ENCODE measurements at regions not wholly inside any gene's neighbourhood (a gene's known extent, or its start where the extent isn't known, plus 50 kb on each side); places are given as distances from the start of the nearest gene placed in this dataset.

DNA sequence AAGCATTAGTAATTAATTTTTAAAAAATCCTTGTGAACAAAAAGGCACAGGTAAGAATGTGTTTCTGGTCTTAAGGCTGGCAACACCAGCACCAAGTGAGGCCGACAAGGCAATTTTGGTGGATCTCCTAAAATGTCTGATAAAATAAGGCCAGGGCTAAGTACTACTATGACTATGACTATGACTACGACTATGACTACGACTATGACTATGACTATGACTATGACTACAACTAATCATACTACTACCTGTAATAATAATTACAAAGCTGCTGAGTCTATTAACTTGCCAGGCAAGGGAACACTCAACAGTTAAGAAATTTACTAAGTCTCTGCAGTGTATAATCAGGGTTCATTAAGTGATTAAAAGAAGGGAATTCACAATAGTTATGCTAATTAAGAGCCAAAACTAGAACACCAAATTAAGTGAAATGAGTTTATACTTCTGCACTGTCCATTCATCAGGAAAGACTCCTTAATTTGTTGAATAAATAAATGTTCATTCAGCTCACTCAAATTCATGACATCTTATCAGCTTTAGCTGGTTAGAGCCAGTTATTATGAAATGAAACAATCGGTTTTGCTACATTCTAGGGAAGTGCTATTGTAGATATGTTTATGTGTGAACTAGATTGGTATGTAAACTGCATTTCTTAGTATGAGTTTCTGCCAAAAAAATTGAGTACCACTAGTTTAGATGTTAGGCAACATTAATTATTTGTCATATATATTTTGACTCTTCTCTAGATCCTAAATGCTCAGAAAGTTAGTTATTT lies 1626.2 kb upstream of the PCDH20 start:
- TF ChIP-seq EGR1 (IDR thresholded peaks at IDR 0.05) (no peak), ZBTB7A (IDR thresholded peaks at IDR 0.05; ENCODE audit: low read depth) (no peak), TCF12 (IDR thresholded peaks at IDR 0.05; ENCODE audit: low read depth) (no peak), NFIC (IDR thresholded peaks at IDR 0.05) (no peak), CREB1 (IDR thresholded peaks at IDR 0.05; ENCODE audit: low read depth) (no peak), TAF1 (IDR thresholded peaks at IDR 0.05; ENCODE audit: low read depth) (no peak), YY1 (IDR thresholded peaks at IDR 0.05; ENCODE audit: low read depth) (no peak), RAD21 (IDR thresholded peaks at IDR 0.05; ENCODE audit: low read depth) (no peak), CEBPB (IDR thresholded peaks at IDR 0.05) (no peak), FOXM1 (IDR thresholded peaks at IDR 0.05; ENCODE audit: borderline replicate concordance, low read depth) (no peak)
- TF ChIP-seq, protein P1, sequence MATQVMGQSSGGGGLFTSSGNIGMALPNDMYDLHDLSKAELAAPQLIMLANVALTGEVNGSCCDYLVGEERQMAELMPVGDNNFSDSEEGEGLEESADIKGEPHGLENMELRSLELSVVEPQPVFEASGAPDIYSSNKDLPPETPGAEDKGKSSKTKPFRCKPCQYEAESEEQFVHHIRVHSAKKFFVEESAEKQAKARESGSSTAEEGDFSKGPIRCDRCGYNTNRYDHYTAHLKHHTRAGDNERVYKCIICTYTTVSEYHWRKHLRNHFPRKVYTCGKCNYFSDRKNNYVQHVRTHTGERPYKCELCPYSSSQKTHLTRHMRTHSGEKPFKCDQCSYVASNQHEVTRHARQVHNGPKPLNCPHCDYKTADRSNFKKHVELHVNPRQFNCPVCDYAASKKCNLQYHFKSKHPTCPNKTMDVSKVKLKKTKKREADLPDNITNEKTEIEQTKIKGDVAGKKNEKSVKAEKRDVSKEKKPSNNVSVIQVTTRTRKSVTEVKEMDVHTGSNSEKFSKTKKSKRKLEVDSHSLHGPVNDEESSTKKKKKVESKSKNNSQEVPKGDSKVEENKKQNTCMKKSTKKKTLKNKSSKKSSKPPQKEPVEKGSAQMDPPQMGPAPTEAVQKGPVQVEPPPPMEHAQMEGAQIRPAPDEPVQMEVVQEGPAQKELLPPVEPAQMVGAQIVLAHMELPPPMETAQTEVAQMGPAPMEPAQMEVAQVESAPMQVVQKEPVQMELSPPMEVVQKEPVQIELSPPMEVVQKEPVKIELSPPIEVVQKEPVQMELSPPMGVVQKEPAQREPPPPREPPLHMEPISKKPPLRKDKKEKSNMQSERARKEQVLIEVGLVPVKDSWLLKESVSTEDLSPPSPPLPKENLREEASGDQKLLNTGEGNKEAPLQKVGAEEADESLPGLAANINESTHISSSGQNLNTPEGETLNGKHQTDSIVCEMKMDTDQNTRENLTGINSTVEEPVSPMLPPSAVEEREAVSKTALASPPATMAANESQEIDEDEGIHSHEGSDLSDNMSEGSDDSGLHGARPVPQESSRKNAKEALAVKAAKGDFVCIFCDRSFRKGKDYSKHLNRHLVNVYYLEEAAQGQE (IDR thresholded peaks at IDR 0.05; ENCODE audit: low read depth): no peak
- TF ChIP-seq, protein P2, sequence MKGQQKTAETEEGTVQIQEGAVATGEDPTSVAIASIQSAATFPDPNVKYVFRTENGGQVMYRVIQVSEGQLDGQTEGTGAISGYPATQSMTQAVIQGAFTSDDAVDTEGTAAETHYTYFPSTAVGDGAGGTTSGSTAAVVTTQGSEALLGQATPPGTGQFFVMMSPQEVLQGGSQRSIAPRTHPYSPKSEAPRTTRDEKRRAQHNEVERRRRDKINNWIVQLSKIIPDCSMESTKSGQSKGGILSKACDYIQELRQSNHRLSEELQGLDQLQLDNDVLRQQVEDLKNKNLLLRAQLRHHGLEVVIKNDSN (IDR thresholded peaks at IDR 0.05): no peak

DNA sequence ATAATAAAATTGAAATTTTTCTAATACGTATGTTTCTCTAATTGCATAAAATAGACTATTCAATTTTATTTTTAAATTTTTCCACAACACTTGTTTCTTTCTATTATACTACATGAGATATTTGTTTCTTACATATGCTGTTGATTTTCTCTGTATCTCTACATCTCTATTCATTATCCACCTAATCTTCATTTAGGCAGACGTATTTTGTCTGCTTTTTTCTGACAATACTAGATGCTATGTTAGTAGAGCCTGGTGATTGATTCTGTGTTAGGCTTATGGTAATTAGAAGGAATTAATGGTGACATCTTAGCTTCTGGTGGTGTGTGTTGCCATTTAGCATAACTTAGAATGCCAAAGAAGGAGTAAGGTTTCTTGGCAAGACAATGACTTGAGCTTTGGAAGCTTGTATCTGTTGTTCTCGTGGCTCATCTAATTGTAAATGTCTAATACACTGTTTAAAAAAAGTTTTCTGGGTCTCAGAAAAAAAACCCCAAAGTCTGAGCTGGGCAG lies 1610.7 kb upstream of the PCDH20 start:
- TF ChIP-seq NFIC (IDR thresholded peaks at IDR 0.05) (no peak), CEBPB (IDR thresholded peaks at IDR 0.05) (no peak), CREB1 (IDR thresholded peaks at IDR 0.05; ENCODE audit: low read depth) (no peak), TEAD4 (IDR thresholded peaks at IDR 0.05) (no peak), YY1 (IDR thresholded peaks at IDR 0.05; ENCODE audit: low read depth) (no peak), TAF1 (IDR thresholded peaks at IDR 0.05; ENCODE audit: low read depth) (no peak)
- TF ChIP-seq, protein P2 (IDR thresholded peaks at IDR 0.05): no peak

DNA sequence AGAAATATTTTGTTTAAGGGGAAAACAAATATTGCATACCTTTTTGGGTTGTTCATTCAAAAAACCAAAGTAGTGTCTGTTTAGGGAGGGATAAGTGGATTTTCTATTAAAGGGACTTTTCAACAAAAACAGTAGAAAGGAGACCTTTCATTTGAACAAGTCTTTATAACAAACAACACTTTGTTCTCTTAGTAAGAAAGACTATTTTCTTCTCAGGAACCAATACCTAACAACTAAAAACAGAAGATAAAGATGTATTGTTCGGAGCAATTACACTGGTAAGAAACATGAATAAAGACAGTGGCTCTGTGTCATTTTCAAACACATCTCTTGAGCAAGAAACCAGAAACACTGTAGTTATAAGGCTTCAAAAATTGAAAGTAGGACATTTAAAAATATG lies 1610.1 kb upstream of the PCDH20 start:
- TF ChIP-seq EP300 (IDR thresholded peaks at IDR 0.05; ENCODE audit: borderline replicate concordance) (no peak), EGR1 (IDR thresholded peaks at IDR 0.05) (no peak), NFIC (IDR thresholded peaks at IDR 0.05) (no peak), TEAD4 (IDR thresholded peaks at IDR 0.05) (no peak)

DNA sequence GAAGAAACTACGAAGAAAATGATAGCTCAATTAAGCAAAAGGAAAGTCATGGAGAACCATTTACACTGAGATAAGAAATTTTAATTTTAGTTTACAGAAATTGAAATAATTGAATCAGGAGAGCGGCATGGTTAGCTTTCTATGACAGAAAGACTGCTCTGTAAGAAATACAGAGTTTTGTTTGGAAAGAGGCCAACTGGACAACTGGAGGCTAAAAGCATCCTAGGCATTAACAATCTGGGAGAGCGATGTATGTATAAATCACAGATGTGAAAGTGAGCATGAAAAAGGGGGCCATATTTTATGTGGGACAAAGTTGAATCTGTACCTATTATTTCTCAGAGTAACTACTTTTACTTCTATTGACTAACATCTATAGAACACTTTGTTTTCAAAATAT lies 1608.8 kb upstream of the PCDH20 start:
- TF ChIP-seq EGR1 (IDR thresholded peaks at IDR 0.05) (no peak), TAF1 (IDR thresholded peaks at IDR 0.05; ENCODE audit: low read depth) (no peak), FOXM1 (IDR thresholded peaks at IDR 0.05; ENCODE audit: borderline replicate concordance, low read depth) (no peak), ZBTB7A (IDR thresholded peaks at IDR 0.05; ENCODE audit: low read depth) (no peak), RAD21 (IDR thresholded peaks at IDR 0.05; ENCODE audit: low read depth) (no peak), TCF12 (IDR thresholded peaks at IDR 0.05; ENCODE audit: low read depth) (no peak)
- TF ChIP-seq, protein P2 (IDR thresholded peaks at IDR 0.05): no peak

DNA sequence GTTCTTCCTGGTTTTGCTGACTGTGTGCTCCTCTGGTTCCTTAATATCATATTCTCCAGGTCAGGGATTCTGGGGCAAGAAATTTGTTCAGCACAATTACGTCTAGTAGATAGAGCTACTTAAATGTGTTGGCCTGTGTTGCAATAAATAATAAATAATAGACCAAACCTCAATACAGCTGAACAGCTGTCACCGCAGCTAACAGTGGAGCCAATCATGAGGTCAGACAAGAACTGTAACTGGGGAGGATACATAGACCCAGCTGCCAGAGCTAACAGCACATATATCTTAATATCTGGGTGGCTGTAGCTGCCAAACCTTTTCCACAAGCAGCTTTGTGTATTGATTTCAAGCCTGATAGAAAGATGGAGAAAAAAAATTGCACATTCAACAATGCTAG lies 1596.3 kb upstream of the PCDH20 start:
- TF ChIP-seq TCF12 (IDR thresholded peaks at IDR 0.05; ENCODE audit: low read depth): no peak
- TF ChIP-seq EP300 (IDR thresholded peaks at IDR 0.05; ENCODE audit: borderline replicate concordance): no peak
- TF ChIP-seq EGR1 (IDR thresholded peaks at IDR 0.05): no peak
- TF ChIP-seq NFIC (IDR thresholded peaks at IDR 0.05): no peak
- TF ChIP-seq CEBPB (IDR thresholded peaks at IDR 0.05): no peak
- TF ChIP-seq TEAD4 (IDR thresholded peaks at IDR 0.05): no peak
- no peak for TF ChIP-seq RAD21 (IDR thresholded peaks at IDR 0.05; ENCODE audit: low read depth)
- no peak for TF ChIP-seq TAF1 (IDR thresholded peaks at IDR 0.05; ENCODE audit: low read depth)
- TF ChIP-seq, protein P3, sequence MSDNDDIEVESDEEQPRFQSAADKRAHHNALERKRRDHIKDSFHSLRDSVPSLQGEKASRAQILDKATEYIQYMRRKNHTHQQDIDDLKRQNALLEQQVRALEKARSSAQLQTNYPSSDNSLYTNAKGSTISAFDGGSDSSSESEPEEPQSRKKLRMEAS (IDR thresholded peaks at IDR 0.05): no peak
- no peak for TF ChIP-seq FOXM1 (IDR thresholded peaks at IDR 0.05; ENCODE audit: borderline replicate concordance, low read depth)
- TF ChIP-seq ZBTB7A (IDR thresholded peaks at IDR 0.05; ENCODE audit: low read depth): no peak

DNA sequence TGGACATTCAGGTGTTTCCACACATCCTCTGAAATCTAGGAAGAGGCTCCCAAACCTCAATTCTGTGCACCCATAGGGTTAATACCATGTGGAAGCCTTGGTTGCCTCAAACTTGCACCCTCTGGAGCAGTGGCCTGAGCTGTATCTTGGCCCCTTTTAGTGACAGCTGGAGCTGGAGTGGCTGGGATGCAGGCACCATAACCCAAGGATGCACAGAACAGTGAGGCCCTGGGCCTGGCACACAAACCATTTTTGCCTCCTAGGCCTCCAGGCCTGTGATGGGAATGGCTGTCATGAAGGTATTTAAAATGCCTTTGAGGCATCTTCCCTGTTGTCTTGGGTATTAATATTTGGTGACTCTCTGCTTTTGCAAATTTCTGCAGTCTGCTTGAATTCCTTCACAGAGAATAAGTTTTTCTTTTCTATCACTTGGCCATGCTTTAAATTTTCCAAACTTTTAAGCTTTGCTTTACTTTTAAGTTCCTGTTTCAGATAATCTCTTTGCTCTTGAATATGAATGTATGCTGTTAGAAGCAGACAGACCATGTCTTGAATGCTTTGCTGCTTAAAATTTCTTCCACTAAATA lies 1594.5 kb upstream of the PCDH20 start:
- TF ChIP-seq NFIC (IDR thresholded peaks at IDR 0.05) (no peak), ZBTB7A (IDR thresholded peaks at IDR 0.05; ENCODE audit: low read depth) (no peak), EP300 (IDR thresholded peaks at IDR 0.05; ENCODE audit: borderline replicate concordance) (no peak), TEAD4 (IDR thresholded peaks at IDR 0.05) (no peak), CREB1 (IDR thresholded peaks at IDR 0.05; ENCODE audit: low read depth) (no peak), YY1 (IDR thresholded peaks at IDR 0.05; ENCODE audit: low read depth) (no peak), TCF12 (IDR thresholded peaks at IDR 0.05; ENCODE audit: low read depth) (no peak), EGR1 (IDR thresholded peaks at IDR 0.05) (no peak), CEBPB (IDR thresholded peaks at IDR 0.05) (no peak), RAD21 (IDR thresholded peaks at IDR 0.05; ENCODE audit: low read depth) (no peak), TAF1 (IDR thresholded peaks at IDR 0.05; ENCODE audit: low read depth) (no peak), FOXM1 (IDR thresholded peaks at IDR 0.05; ENCODE audit: borderline replicate concordance, low read depth) (no peak)
- TF ChIP-seq, protein P1 (IDR thresholded peaks at IDR 0.05; ENCODE audit: low read depth): no peak
- TF ChIP-seq, protein P2 (IDR thresholded peaks at IDR 0.05): no peak
- TF ChIP-seq, protein P3 (IDR thresholded peaks at IDR 0.05): no peak
